GM12891 (cell line): ENCODE measurements at regions not wholly inside any gene's neighbourhood (a gene's known extent, or its start where the extent isn't known, plus 50 kb on each side); places are given as distances from the start of the nearest gene placed in this dataset.

Source experiments
- POLR2A ChIP-seq: IDR thresholded peaks from 2 replicates; pipeline ENCODE4 v1.6.1; 2011; ENCODE audit warnings: low read depth, low read length, control low read depth
- POLR2AphosphoS5 ChIP-seq: IDR thresholded peaks from 2 replicates; pipeline ENCODE4 v1.6.1; 2011; ENCODE audit warnings: low read depth, low read length, control low read depth

DNA sequence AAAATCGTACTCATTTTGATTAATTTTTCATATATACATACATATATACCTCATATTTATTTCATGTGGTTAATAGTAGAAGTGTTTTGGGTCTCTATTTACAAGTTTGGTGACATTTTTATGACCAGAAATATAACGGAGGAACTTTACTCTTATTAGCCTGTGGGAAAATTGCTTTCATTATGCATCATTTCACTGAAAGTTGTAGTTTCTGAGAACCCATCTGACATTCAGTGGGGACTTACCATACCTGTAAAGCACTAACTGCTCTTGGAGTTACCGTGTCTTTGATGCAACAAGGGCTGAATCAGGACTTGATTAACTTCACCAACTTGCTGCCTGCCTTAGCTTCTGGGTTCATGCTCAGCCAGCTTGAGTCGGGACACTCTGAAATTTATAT is 49.9 kb upstream of the ITPKB start:
- TF ChIP-seq POLR2A (no peak), POLR2AphosphoS5 (no peak)
